GM10266 (cell line): ENCODE measurements at regions not wholly inside any gene's neighbourhood (a gene's known extent, or its start where the extent isn't known, plus 50 kb on each side); places are given as distances from the start of the nearest gene placed in this dataset.

Source experiments
- DNase-seq: peaks from one replicate; pipeline ENCODE4 v3.0.0; 2012; ENCODE audit errors: extremely low spot score
- TF ChIP-seq, protein P1 (sequence below): IDR thresholded peaks from 2 replicates; pipeline ENCODE4 v1.5.1; 2012; ENCODE audit warnings: mild to moderate bottlenecking, low read depth; ENCODE audit not compliant: control insufficient read depth, insufficient read depth; ENCODE audit errors: missing control alignments

DNA sequence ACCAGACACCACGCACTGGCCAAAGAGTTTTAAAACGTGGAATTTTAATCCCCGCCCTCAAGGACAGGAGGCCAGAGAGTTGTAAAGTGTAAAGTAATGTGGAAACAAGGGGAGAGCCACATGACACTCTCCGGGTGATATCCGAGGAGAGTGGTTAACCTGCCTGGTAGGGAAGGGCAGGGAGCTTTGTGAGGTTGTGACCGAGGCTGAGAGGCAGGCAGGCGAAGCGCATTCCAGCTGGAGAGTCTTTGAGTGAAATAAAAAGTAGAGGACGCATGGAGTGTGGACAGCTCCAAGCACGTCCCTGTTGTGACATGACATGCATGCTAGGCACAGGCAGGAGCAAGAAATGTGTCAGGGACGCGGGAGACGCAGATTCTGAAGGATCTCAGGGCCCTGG is 539.5 kb downstream of the RNF144A start:
- TF ChIP-seq, protein P1, sequence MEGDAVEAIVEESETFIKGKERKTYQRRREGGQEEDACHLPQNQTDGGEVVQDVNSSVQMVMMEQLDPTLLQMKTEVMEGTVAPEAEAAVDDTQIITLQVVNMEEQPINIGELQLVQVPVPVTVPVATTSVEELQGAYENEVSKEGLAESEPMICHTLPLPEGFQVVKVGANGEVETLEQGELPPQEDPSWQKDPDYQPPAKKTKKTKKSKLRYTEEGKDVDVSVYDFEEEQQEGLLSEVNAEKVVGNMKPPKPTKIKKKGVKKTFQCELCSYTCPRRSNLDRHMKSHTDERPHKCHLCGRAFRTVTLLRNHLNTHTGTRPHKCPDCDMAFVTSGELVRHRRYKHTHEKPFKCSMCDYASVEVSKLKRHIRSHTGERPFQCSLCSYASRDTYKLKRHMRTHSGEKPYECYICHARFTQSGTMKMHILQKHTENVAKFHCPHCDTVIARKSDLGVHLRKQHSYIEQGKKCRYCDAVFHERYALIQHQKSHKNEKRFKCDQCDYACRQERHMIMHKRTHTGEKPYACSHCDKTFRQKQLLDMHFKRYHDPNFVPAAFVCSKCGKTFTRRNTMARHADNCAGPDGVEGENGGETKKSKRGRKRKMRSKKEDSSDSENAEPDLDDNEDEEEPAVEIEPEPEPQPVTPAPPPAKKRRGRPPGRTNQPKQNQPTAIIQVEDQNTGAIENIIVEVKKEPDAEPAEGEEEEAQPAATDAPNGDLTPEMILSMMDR = no peak
- no peak for DNase-seq

DNA sequence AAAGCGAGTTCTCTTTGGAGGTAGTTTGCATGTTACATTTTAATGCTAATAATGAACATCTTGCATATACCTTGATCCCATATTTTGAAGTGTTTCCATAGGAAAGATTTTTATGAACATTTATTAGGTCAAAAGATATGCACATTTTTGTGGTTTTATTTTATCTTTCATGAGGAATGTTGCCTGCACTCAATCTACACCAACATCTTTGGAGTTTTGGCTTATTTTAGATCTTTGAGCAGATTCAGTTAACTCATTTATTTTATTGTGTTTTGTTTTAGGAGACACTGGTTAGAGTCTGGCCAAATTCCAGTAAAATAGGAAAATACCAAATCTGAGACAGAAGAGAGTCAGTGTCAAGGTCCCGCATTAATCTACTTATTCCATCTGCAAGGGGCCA is 540.9 kb downstream of the RNF144A start:
- TF ChIP-seq, protein P1 = no peak
- no peak for DNase-seq

DNA sequence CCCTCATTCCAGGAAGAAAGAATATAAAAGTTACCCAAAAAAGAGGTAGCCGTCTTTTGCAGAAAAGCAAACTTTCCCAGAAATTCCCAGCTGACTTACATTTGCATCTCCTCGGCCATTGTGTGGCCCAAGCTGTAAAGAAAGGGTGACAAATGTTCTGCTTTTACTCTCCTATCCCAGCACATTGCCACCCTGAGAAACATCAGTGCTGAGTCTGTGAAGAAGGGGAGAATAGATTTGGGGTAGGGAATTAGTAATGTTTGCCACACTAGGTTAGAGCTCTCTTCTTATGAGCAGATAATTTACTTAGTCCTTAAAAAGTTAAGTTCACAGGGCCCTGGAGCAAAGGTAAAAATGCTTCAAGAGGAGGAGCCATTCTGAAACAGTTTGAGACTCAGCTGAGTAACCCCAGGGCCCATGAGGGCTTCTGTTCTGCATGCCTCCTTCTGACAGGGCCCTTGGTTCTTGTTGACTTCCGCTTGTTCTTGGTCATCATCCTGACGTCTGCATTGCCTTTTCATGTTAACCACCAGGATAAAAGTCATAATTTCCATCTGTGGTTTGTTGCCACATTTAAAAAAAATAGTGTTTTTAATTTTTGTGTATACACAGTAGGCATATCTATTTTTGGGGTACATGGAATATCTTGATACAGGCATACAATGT is 550.7 kb downstream of the RNF144A start:
- DNase-seq = no peak
- TF ChIP-seq, protein P1 = no peak

DNA sequence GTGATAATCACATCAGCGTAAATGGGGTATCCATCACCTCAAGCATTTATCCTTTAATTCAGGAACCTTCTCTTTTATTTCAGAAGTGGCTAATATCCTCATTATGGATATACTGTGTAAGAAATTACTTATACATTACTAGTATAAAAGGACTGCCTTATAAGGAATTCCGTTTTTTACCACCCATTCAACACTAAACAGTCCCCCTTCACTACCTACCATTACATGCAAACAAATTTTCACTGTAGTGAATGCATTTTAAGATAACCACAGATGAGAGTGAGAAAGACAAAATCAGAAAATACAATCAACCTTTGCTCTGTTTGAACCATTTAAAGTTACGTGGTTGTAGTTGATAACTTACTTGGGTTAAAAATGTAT is 551.2 kb downstream of the RNF144A start:
- TF ChIP-seq, protein P1 = no peak
- no peak for DNase-seq

DNA sequence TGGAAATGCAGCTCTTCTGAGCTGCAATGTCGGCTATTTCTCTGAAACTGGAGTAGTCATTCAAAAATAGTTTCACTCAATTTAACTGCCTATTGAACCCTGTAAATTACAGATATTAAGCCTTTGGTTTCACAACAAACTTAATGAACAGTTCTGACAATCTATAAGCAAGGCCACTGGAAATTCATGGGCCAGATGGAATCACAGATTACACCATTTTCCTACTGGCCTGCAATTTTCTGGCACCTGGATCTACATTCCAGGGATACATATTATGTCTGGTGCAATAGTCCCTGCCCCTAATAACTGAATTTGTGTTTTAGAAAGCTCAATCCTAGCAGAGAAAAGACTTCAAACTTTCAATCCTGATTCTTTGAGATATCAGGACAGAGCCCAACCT is 551.7 kb downstream of the RNF144A start:
- TF ChIP-seq, protein P1 = no peak
- DNase-seq = no peak

DNA sequence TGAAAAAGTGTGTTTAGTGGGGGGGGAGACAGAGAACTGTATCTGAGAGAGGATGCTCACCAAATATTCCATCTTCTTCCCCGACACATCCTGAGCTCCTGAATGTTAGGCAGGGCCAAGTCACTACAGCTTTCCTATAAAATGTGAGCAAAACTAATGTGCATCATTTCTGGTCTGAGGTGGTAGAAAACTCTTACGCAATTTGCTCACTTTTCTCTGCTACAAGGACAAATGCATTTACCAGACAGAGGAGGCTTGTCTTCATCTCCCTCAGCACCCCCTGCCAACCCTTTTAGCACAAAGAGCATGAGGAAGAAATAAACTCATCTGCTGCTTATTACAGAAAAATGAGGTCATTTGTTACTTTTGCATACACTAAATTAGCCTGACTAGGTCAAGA is 554.0 kb downstream of the RNF144A start:
- no peak for DNase-seq
- TF ChIP-seq, protein P1 = no peak

DNA sequence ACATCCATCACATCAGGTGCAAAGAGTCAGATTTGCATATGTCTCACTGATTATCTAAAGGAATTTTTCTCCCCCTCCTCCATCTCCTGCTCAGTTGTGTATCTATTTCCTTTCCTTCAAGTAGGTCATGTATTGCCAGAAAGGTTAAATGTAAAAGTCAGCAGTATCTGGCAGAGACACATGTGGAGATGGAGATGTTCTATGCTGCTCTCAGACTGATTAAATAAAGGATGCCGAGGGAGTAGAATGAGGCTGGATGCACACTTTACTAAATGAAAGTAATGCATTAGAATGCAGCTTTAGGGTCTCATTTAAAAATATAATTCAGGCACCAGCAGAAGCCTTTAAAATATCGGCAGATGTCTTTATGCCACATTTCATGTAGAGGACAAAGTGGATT is 555.3 kb downstream of the RNF144A start:
- DNase-seq = no peak
- TF ChIP-seq, protein P1 = no peak
